ENCODE measurements at regions not wholly inside any gene's neighbourhood (a gene's known extent, or its start where the extent isn't known, plus 50 kb on each side); places are given as distances from the start of the nearest gene placed in this dataset.
A peak's percentile ranks its signal among the peaks of the same experiment; 100 is the strongest.
"Not testable (repeated sequence)": the region's sequence is repeated elsewhere in the genome, so short reads cannot be mapped to it uniquely, and the experiment has no call there.

GRCh38 chr3:63135367-63135766 lies 142.7 kb upstream of the SYNPR start:
- no peaks in the 10 kb centered on the region for H3K9me3 Mint-ChIP-seq (ENCODE audit: unreplicated experiment)
- H3K27ac Mint-ChIP-seq (ENCODE audit: unreplicated experiment) = no peak overlapping the region
- H3K27me3 Mint-ChIP-seq (ENCODE audit: unreplicated experiment) = no peaks in the 10 kb centered on the region
- H3K4me3 Mint-ChIP-seq (ENCODE audit: unreplicated experiment) = no peak overlapping the region
- TF ChIP-seq, protein P1, sequence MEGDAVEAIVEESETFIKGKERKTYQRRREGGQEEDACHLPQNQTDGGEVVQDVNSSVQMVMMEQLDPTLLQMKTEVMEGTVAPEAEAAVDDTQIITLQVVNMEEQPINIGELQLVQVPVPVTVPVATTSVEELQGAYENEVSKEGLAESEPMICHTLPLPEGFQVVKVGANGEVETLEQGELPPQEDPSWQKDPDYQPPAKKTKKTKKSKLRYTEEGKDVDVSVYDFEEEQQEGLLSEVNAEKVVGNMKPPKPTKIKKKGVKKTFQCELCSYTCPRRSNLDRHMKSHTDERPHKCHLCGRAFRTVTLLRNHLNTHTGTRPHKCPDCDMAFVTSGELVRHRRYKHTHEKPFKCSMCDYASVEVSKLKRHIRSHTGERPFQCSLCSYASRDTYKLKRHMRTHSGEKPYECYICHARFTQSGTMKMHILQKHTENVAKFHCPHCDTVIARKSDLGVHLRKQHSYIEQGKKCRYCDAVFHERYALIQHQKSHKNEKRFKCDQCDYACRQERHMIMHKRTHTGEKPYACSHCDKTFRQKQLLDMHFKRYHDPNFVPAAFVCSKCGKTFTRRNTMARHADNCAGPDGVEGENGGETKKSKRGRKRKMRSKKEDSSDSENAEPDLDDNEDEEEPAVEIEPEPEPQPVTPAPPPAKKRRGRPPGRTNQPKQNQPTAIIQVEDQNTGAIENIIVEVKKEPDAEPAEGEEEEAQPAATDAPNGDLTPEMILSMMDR (IDR thresholded peaks at IDR 0.05; ENCODE audit: partially characterized antibody, unreplicated experiment) = no peak
- H3K36me3 Mint-ChIP-seq (ENCODE audit: unreplicated experiment) = no peaks in the 10 kb centered on the region
- H3K4me1 Mint-ChIP-seq (ENCODE audit: low read depth, unreplicated experiment) = no peaks in the 10 kb centered on the region
- no peak for DNase-seq

GRCh38 chr3:63136249-63136648 lies 141.9 kb upstream of the SYNPR start:
- not testable (repeated sequence) for H3K4me1 Mint-ChIP-seq (ENCODE audit: low read depth, unreplicated experiment); DNase-seq; H3K27ac Mint-ChIP-seq (ENCODE audit: unreplicated experiment); H3K9me3 Mint-ChIP-seq (ENCODE audit: unreplicated experiment); H3K36me3 Mint-ChIP-seq (ENCODE audit: unreplicated experiment); H3K27me3 Mint-ChIP-seq (ENCODE audit: unreplicated experiment); H3K4me3 Mint-ChIP-seq (ENCODE audit: unreplicated experiment)

DNA sequence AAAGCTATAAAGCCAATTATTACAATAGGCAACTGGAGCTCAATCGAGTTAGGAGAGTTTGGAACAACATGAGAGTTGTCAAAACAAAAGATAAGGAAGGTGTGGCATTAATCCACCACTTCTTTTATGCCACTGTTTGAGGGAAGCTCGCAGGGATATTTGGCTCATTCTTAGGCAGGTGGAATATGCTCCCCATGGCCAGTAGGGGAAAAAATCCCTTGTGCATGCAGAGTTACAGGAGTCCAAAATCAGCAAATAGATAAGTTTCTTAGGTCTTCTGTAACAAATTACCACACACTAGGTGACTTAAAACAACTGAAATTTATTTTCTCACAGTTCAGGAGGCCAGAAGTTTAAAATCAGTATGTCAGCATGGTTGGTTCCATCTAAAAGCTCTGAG lies 135.4 kb upstream of the SYNPR start:
- H3K4me1 Mint-ChIP-seq (ENCODE audit: low read depth, unreplicated experiment) = no peaks in the 10 kb centered on the region

GRCh38 chr3:63146154-63146553 lies 132.0 kb upstream of the SYNPR start:
- Mint-ChIP-seq H3K27ac (ENCODE audit: unreplicated experiment) (no peak overlapping the region), H3K36me3 (ENCODE audit: unreplicated experiment) (no peaks in the 10 kb centered on the region), H3K4me1 (ENCODE audit: low read depth, unreplicated experiment) (no peaks in the 10 kb centered on the region), H3K27me3 (ENCODE audit: unreplicated experiment) (no peaks in the 10 kb centered on the region), H3K4me3 (ENCODE audit: unreplicated experiment) (no peak overlapping the region), H3K9me3 (ENCODE audit: unreplicated experiment) (no peaks in the 10 kb centered on the region)
- TF ChIP-seq, protein P1 (IDR thresholded peaks at IDR 0.05; ENCODE audit: partially characterized antibody, unreplicated experiment) = no peak
- DNase-seq = no peak

More for the DNA sequence above, 135.4 kb upstream of the SYNPR start:
- H3K9me3 Mint-ChIP-seq (ENCODE audit: unreplicated experiment) = no peaks in the 10 kb centered on the region
- TF ChIP-seq, protein P1 (IDR thresholded peaks at IDR 0.05; ENCODE audit: partially characterized antibody, unreplicated experiment) = peak; percentile 12
- no peaks in the 10 kb centered on the region for H3K36me3 Mint-ChIP-seq (ENCODE audit: unreplicated experiment)
- no peak overlapping the region for H3K27ac Mint-ChIP-seq (ENCODE audit: unreplicated experiment)
- DNase-seq = no peak
- H3K4me3 Mint-ChIP-seq (ENCODE audit: unreplicated experiment) = no peak overlapping the region
- H3K27me3 Mint-ChIP-seq (ENCODE audit: unreplicated experiment) = no peaks in the 10 kb centered on the region

GRCh38 chr3:63150880-63151279 lies 127.2 kb upstream of the SYNPR start:
- TF ChIP-seq, protein P1 (IDR thresholded peaks at IDR 0.05; ENCODE audit: partially characterized antibody, unreplicated experiment) = no peak
- Mint-ChIP-seq H3K27ac (ENCODE audit: unreplicated experiment) (no peak overlapping the region), H3K27me3 (ENCODE audit: unreplicated experiment) (no peaks in the 10 kb centered on the region), H3K36me3 (ENCODE audit: unreplicated experiment) (no peaks in the 10 kb centered on the region), H3K9me3 (ENCODE audit: unreplicated experiment) (peaks cover 1% of the 10 kb centered on the region), H3K4me1 (ENCODE audit: low read depth, unreplicated experiment) (no peaks in the 10 kb centered on the region), H3K4me3 (ENCODE audit: unreplicated experiment) (no peak overlapping the region)
- no peak for DNase-seq

GRCh38 chr3:63151897-63152296 lies 126.2 kb upstream of the SYNPR start:
- Mint-ChIP-seq H3K4me1 (ENCODE audit: low read depth, unreplicated experiment) (no peaks in the 10 kb centered on the region), H3K27me3 (ENCODE audit: unreplicated experiment) (no peaks in the 10 kb centered on the region)

More at GRCh38 chr3:63151897-63152296, 126.2 kb upstream of the SYNPR start:
- no peak for DNase-seq
- Mint-ChIP-seq H3K36me3 (ENCODE audit: unreplicated experiment) (no peaks in the 10 kb centered on the region), H3K4me3 (ENCODE audit: unreplicated experiment) (no peak overlapping the region), H3K9me3 (ENCODE audit: unreplicated experiment) (peaks cover 1% of the 10 kb centered on the region), H3K27ac (ENCODE audit: unreplicated experiment) (no peak overlapping the region)
- TF ChIP-seq, protein P1 (IDR thresholded peaks at IDR 0.05; ENCODE audit: partially characterized antibody, unreplicated experiment) = no peak

Measured in glutamatergic neuron (in vitro differentiated cells).